Right lobe of liver (tissue), 6 donors: ENCODE measurements at regions not wholly inside any gene's neighbourhood (a gene's known extent, or its start where the extent isn't known, plus 50 kb on each side); places are given as distances from the start of the nearest gene placed in this dataset.

ENCODE experiments used
- ATAC-seq, 4 donors: fragments of 200-7000 bp; cut with Tn5 transposase; one replicate each; pipeline ENCODE4 v1.9.1; 2020; ENCODE audit warnings: mild to moderate bottlenecking in 4 of 4, moderate library complexity in 4 of 4
- DNase-seq, 3 donors: peaks; one replicate each; pipeline ENCODE4 v3.0.0-alpha.2; 2020
- H3K27ac ChIP-seq, 3 donors: fragments of 200-600 bp; one replicate each; pipeline ENCODE4 v1.8.0; 2022
- H3K27me3 ChIP-seq, 2 donors: fragments of 200-600 bp; one replicate each; pipeline ENCODE4 v1.8.0; 2022
- H3K36me3 ChIP-seq, 4 donors: fragments of 200-600 bp; sonication (generic) in 1 of 4; one replicate each; pipeline versions ENCODE4 v1.5.1 to v1.8.0; 2017 to 2022; ENCODE audit warnings: control low read depth in 1 of 4
- H3K4me1 ChIP-seq, 4 donors: fragments of 200-600 bp; sonication (generic) in 1 of 4; one replicate each; pipeline versions ENCODE4 v1.5.1 to v1.8.0; 2017 to 2022; ENCODE audit warnings: control low read depth in 1 of 4
- H3K4me3 ChIP-seq, 3 donors: fragments of 200-600 bp; one replicate each; pipeline ENCODE4 v1.8.0; 2022
- H3K9me3 ChIP-seq, 4 donors: fragments of 200-600 bp; sonication (generic) in 1 of 4; one replicate each; pipeline versions ENCODE4 v1.5.1 to v1.8.0; 2017 to 2022; ENCODE audit warnings: control low read depth in 1 of 4
- CTCF ChIP-seq, 4 donors: fragments of 200-600 bp in 3 of 4; fragments of 450-650 bp in 1 of 4; IDR thresholded peaks; one replicate each; pipeline versions ENCODE4 v1.5.1 to v1.8.0; 2016 to 2022; ENCODE audit warnings: antibody characterized with exemption in 4 of 4, mild to moderate bottlenecking in 2 of 4
- POLR2A ChIP-seq: fragments of 450-650 bp; IDR thresholded peaks from one replicate; pipeline ENCODE4 v1.6.1; 2017; ENCODE audit warnings: antibody characterized with exemption, mild to moderate bottlenecking
- WGBS: methylation state at CpG from one replicate; pipeline ENCODE4 v1.1.6; 2018; ENCODE audit warnings: low coverage, low lambda C conversion rate; ENCODE audit not compliant: insufficient coverage; ENCODE audit errors: missing lambda C conversion rate; 5-methylcytosine and 5-hydroxymethylcytosine counted together
- intact Hi-C, 2 donors: fragments of 100-400 bp; cut with DNase I; formaldehyde crosslinking; loops; one replicate each; pipeline versions ENCODE4 v1.11.2 to v1.14.1; 2022
- donor health status: DM: no; HTN: yes; CAD: no.
- donor health status: DM: no; HTN: no; CAD: no.
- donor health status: DM: no; HTN: no; CAD: no.
- donor health status: DM: no; HTN: yes; CAD: no.
- donor health status: DM: no; HTN: yes; CAD: no.

GRCh38 chr10:109343293-109343692, 580.0 kb downstream of the XPNPEP1 start:
- no peak for DNase-seq
- WGBS, result no CpG with 5 or more reads among the region's 1 CpG
- intact Hi-C loops, result no loop called here

DNA sequence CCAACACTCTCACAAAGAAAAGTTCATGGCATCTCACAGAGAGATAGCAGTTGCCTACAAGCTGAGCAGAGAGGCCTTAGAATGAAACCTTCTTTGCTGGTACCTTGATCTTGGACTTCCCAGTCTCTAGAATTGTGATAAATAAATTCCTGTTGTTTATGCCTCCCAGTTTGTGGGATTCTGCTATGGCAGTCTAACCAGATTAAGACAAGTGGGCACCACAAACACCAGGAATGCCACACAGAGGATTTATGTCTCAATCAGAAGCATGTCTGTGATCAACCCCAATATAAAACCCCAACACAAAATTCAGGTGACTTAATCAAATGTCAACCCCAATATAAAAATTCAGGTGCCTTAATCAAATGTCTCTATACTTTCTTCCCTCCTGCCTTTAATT, 581.3 kb downstream of the XPNPEP1 start:
- intact Hi-C loops, result no loop called here
- no peak for TF ChIP-seq CTCF (IDR thresholded peaks at IDR 0.05)
- TF ChIP-seq POLR2A, result no peak
- Histone ChIP-seq H3K4me1 (no peaks in the 10 kb centered on the region), H3K4me3 (no peak overlapping the region), H3K36me3 (no peaks in the 10 kb centered on the region), H3K27me3 (no peaks in the 10 kb centered on the region), H3K9me3 (no peaks in the 10 kb centered on the region), H3K27ac (no peak overlapping the region)
- DNase-seq, result no peak
- no peak for ATAC-seq

More at GRCh38 chr10:109343293-109343692, 580.0 kb downstream of the XPNPEP1 start:
- Histone ChIP-seq H3K27me3 (no peaks in the 10 kb centered on the region), H3K9me3 (no peaks in the 10 kb centered on the region), H3K4me1 (no peaks in the 10 kb centered on the region), H3K36me3 (no peaks in the 10 kb centered on the region), H3K27ac (no peak overlapping the region), H3K4me3 (no peak overlapping the region)
- ATAC-seq, result no peak
- TF ChIP-seq CTCF (IDR thresholded peaks at IDR 0.05), result no peak
- TF ChIP-seq POLR2A, result no peak

- no peaks in the 10 kb centered on the region for H3K36me3 ChIP-seq
- H3K27ac ChIP-seq, result no peak overlapping the region
- ATAC-seq, result no peak
- 36% methylated on average over 3 of the region's 3 CpGs for WGBS
- no peaks in the 10 kb centered on the region for H3K9me3 ChIP-seq
- H3K4me3 ChIP-seq, result no peak overlapping the region
- TF ChIP-seq POLR2A, result no peak
- no peaks in the 10 kb centered on the region for H3K27me3 ChIP-seq
- no peak for DNase-seq
- H3K4me1 ChIP-seq, result no peaks in the 10 kb centered on the region
- intact Hi-C loops, result no loop called here
Measured at GRCh38 chr10:109328001-109328400, 595.3 kb downstream of the XPNPEP1 start.

GRCh38 chr10:109327266-109327665, 596.0 kb downstream of the XPNPEP1 start:
- H3K36me3 ChIP-seq, result no peaks in the 10 kb centered on the region
- 44% methylated on average over 2 of the region's 2 CpGs for WGBS
- H3K9me3 ChIP-seq, result no peaks in the 10 kb centered on the region
- no peak for TF ChIP-seq POLR2A
- no peak for TF ChIP-seq CTCF (IDR thresholded peaks at IDR 0.05)
- H3K4me1 ChIP-seq, result no peaks in the 10 kb centered on the region
- DNase-seq, result no peak
- H3K27me3 ChIP-seq, result no peaks in the 10 kb centered on the region
- no peak for ATAC-seq
- intact Hi-C loops, result no loop called here
- H3K27ac ChIP-seq, result no peak overlapping the region
- no peak overlapping the region for H3K4me3 ChIP-seq

- H3K9me3 ChIP-seq, result peaks cover 0 to 3% (median 0%) of the 10 kb centered on the region in 4 donors
- H3K36me3 ChIP-seq, result no peaks in the 10 kb centered on the region
- WGBS, result 48% methylated on average over 3 of the region's 3 CpGs
- no peak overlapping the region for H3K4me3 ChIP-seq
- no peak for ATAC-seq
- no peak overlapping the region for H3K27ac ChIP-seq
- no peak for DNase-seq
- TF ChIP-seq POLR2A (no peak), CTCF (IDR thresholded peaks at IDR 0.05) (no peak)
- no peaks in the 10 kb centered on the region for H3K27me3 ChIP-seq
- intact Hi-C loops, result no loop called here
- no peaks in the 10 kb centered on the region for H3K4me1 ChIP-seq
Measured at GRCh38 chr10:109324721-109325120, 598.6 kb downstream of the XPNPEP1 start.
